SJSA1 (cell line): ENCODE measurements at regions not wholly inside any gene's neighbourhood (a gene's known extent, or its start where the extent isn't known, plus 50 kb on each side); places are given as distances from the start of the nearest gene placed in this dataset.

ENCODE experiments used
- DNase-seq, 2 experiments: peaks; one replicate each; pipeline ENCODE4 v3.0.0-alpha.2; 2015 to 2020; ENCODE audit warnings: low spot score in 2 of 2, low read depth in 1 of 2
- H3K27ac ChIP-seq: fragments of 250-450 bp; sonication (Bioruptor Pico); 2 replicates; pipeline ENCODE4 v1.5.1; 2020; ENCODE audit warnings: mild to moderate bottlenecking, moderate library complexity
- H3K27me3 ChIP-seq: fragments of 250-450 bp; sonication (Bioruptor Pico); replicated peaks from 2 replicates; pipeline ENCODE4 v1.5.1; 2020; ENCODE audit warnings: mild to moderate bottlenecking, moderate library complexity
- H3K36me3 ChIP-seq: fragments of 250-450 bp; sonication (Bioruptor Pico); 2 replicates; pipeline ENCODE4 v1.5.1; 2020; ENCODE audit warnings: mild to moderate bottlenecking
- H3K4me1 ChIP-seq: fragments of 250-450 bp; sonication (Bioruptor Pico); replicated peaks from 2 replicates; pipeline ENCODE4 v1.6.1; 2021; ENCODE audit warnings: mild to moderate bottlenecking
- H3K4me3 ChIP-seq: fragments of 250-450 bp; sonication (Bioruptor Pico); 2 replicates; pipeline ENCODE4 v1.5.1; 2020; ENCODE audit warnings: mild to moderate bottlenecking
- H3K9me3 ChIP-seq: fragments of 250-450 bp; sonication (Bioruptor Pico); replicated peaks from 2 replicates; pipeline ENCODE4 v1.5.1; 2020; ENCODE audit warnings: mild to moderate bottlenecking

DNA sequence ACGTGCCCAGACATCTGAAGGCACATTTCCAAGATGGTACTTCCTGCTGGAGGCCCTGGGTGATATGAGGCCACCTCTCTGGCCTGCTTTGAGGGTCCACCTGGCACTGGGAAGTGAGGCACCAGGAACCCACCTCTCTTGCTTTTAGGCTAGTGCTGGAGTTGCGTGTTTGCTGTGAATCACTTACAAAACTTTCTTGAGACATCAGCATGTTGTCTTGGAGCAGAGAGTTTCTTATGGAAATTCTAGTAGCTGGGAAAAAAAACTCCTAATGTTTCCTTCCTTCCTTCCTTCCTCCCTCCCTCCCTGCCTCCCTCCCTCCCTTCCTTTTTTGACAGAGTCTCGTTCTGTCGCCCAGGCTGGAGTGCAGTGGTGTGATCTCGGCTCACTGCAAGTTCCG lies 341.3 kb downstream of the MIAT start:
- H3K9me3 ChIP-seq = no peaks in the 10 kb centered on the region
- no peaks in the 10 kb centered on the region for H3K36me3 ChIP-seq
- H3K27me3 ChIP-seq = peaks cover 4% of the 10 kb centered on the region; the same call in 1 of the 2 replicates
- no peak for DNase-seq
- H3K4me3 ChIP-seq = no peak overlapping the region
- no peak overlapping the region for H3K27ac ChIP-seq
- H3K4me1 ChIP-seq = no peaks in the 10 kb centered on the region

DNA sequence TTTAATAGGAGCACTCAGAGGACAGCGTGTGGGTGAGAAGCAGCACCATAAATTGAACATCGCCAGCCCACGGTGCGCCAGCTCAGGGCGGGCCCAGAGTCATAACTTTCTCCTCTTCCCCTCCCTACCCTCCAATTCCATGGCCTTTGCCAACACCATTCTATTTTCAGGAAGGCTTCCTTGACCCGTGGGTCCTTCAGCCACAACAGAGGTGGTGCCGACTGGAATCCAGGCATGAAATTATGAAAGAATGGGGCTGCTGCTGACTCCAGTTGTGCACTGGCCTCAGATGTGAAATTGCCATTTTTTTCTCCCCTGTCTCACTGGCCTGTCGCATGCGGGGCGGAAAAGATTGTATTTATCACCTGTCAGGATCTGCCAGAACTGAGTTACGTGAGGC lies 345.9 kb downstream of the MIAT start:
- H3K4me1 ChIP-seq = no peaks in the 10 kb centered on the region
- no peak overlapping the region for H3K4me3 ChIP-seq
- H3K27ac ChIP-seq = no peak overlapping the region
- H3K27me3 ChIP-seq = peaks cover 6% of the 10 kb centered on the region; the same call in 1 of the 2 replicates
- no peaks in the 10 kb centered on the region for H3K36me3 ChIP-seq
- DNase-seq = no peak
- H3K9me3 ChIP-seq = no peaks in the 10 kb centered on the region

GRCh38 chr22:27004434-27004833 lies 347.0 kb downstream of the MIAT start:
- no peak for DNase-seq
- H3K9me3 ChIP-seq = no peaks in the 10 kb centered on the region
- peaks cover 6% of the 10 kb centered on the region; the same call in 1 of the 2 replicates for H3K27me3 ChIP-seq
- H3K27ac ChIP-seq = no peak overlapping the region
- H3K4me3 ChIP-seq = no peak overlapping the region
- H3K4me1 ChIP-seq = no peaks in the 10 kb centered on the region
- H3K36me3 ChIP-seq = no peaks in the 10 kb centered on the region

- Histone ChIP-seq H3K27ac (no peak overlapping the region), H3K27me3 (peaks cover 6% of the 10 kb centered on the region; the same call in 1 of the 2 replicates), H3K4me1 (no peaks in the 10 kb centered on the region), H3K9me3 (no peaks in the 10 kb centered on the region; the same call in 1 of the 2 replicates), H3K4me3 (no peak overlapping the region), H3K36me3 (no peaks in the 10 kb centered on the region)
- no peak for DNase-seq
Observed at GRCh38 chr22:27008454-27008853, 351.1 kb downstream of the MIAT start.

DNA sequence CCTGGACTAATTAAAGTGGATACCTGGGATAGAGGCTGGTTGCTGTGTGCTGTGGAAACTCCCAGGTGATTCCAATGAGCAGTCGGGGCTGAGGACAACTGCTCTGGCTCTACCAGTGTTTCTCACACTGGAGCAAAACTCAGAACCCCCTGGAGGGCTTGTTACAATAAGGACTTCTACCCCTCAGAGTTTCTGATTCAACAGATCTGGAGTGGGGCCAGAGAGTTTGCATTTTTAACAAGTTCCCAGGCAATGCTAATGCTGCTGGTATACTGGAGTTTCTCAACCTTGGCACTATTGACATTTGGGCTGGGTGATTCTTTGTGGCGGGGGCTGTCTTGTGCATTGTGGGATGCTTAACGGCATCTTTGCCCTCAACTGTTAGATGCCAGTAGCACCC lies 353.7 kb downstream of the MIAT start:
- Histone ChIP-seq H3K27me3 (no peaks in the 10 kb centered on the region), H3K36me3 (no peaks in the 10 kb centered on the region), H3K9me3 (no peaks in the 10 kb centered on the region; the same call in 1 of the 2 replicates), H3K4me3 (no peak overlapping the region), H3K27ac (no peak overlapping the region), H3K4me1 (no peaks in the 10 kb centered on the region)
- DNase-seq = no peak

DNA sequence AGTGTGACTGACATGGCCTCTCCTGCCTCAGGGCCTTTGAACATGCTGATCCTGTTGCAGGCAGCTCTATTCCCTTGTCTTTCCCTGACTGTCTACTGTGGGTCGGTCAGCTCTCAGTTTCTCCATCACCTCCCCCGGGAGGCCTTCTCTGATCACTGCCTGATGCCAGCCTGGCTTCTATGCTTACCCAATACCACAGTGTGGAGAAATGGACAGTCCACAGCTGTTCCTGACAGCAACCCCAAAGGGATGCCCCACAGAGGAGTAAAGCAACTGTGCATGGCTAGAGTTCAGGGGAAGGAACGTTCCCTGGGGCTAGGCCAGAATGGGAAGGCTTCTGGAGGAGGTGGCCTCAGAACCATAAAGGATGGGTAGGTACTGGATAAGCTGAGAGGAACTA lies 354.3 kb downstream of the MIAT start:
- no peak overlapping the region for H3K27ac ChIP-seq
- no peaks in the 10 kb centered on the region for H3K36me3 ChIP-seq
- no peak for DNase-seq
- H3K4me1 ChIP-seq = no peaks in the 10 kb centered on the region
- no peak overlapping the region for H3K4me3 ChIP-seq
- H3K9me3 ChIP-seq = no peaks in the 10 kb centered on the region; the same call in 1 of the 2 replicates
- H3K27me3 ChIP-seq = no peaks in the 10 kb centered on the region

DNA sequence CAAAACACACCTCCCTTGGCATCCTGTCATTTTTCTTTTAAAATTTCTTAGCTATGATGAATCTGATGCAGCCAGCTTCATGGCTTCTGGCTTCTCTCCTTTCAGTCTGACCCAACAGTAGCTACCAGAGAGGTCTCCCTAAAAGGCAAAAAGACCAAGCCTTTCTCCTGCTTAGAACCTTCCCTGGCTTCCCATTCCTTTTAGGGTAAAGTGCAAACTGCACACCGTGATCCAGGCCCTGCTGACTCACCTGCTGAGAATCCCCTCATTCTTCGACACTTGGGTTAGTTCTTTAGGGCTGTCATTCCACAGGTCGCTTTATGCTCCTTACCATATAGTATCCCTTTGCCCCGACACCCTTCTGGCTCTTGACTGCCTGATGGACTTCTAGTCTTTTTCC lies 362.4 kb downstream of the MIAT start:
- Histone ChIP-seq H3K27me3 (no peaks in the 10 kb centered on the region), H3K4me3 (no peak overlapping the region), H3K4me1 (peaks cover 6% of the 10 kb centered on the region), H3K27ac (no peak overlapping the region), H3K36me3 (no peaks in the 10 kb centered on the region), H3K9me3 (no peaks in the 10 kb centered on the region)
- peak in 1 of 2 experiments; percentile 14 for DNase-seq

- Histone ChIP-seq H3K27ac (no peak overlapping the region), H3K27me3 (no peaks in the 10 kb centered on the region), H3K4me1 (peaks cover 6% of the 10 kb centered on the region), H3K36me3 (no peaks in the 10 kb centered on the region), H3K9me3 (no peaks in the 10 kb centered on the region), H3K4me3 (no peak overlapping the region)
- DNase-seq = no peak
Observed at GRCh38 chr22:27022274-27022895, 365.0 kb downstream of the MIAT start.

DNA sequence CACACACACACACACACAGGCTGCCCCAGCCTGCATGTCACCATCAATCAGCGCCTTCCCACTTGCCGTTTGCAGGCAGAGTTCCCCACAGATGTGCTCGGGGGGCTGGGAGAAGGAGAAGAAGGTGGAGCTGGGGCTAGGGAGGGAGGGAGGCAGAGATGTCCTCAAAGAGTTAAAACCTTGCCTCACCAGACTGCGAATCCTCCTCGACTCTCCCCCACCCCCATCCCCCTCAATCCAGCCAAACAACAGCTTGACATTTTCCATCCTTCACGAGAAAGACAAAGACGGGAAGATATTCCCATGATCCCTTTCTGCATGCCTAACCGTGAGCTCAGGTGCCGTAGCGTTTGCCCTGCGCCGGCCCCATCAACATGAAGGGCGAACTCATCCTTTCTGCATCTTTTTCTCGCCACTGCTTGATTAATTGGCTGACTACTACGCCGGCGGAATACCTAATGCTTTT lies 365.5 kb downstream of the MIAT start:
- Histone ChIP-seq H3K27ac (no peak overlapping the region), H3K9me3 (no peaks in the 10 kb centered on the region), H3K27me3 (no peaks in the 10 kb centered on the region), H3K4me3 (no peak overlapping the region), H3K4me1 (peaks cover 6% of the 10 kb centered on the region), H3K36me3 (no peaks in the 10 kb centered on the region)
- DNase-seq = no peak

- Histone ChIP-seq H3K4me3 (no peak overlapping the region), H3K27me3 (no peaks in the 10 kb centered on the region), H3K9me3 (no peaks in the 10 kb centered on the region), H3K36me3 (no peaks in the 10 kb centered on the region), H3K27ac (no peak overlapping the region), H3K4me1 (peaks cover 6% of the 10 kb centered on the region)
- no peak for DNase-seq
Observed at GRCh38 chr22:27023591-27023990, 366.2 kb downstream of the MIAT start.

DNA sequence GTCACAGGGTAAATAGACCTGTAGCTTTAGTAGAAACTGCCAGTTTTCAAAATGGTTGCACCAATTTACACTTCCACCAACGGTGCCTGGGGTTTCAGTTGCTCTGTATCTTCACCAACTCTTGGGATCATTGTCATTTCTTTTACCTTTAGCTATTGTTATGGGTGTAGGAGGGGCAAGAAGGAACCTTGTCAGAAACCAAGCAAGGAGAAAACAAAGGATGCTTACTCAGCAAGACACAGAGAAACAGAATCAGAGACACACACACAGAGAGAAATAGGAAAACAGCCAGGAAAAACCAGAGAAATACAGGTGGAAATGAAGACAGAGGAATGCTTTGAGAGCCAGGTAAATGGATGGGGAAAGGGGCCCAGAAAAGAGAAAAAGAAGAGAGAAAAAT lies 367.6 kb downstream of the MIAT start:
- no peak overlapping the region for H3K4me3 ChIP-seq
- no peaks in the 10 kb centered on the region for H3K36me3 ChIP-seq
- no peaks in the 10 kb centered on the region for H3K9me3 ChIP-seq
- no peaks in the 10 kb centered on the region for H3K27me3 ChIP-seq
- no peak overlapping the region for H3K27ac ChIP-seq
- no peak for DNase-seq
- peaks cover 4% of the 10 kb centered on the region for H3K4me1 ChIP-seq

DNA sequence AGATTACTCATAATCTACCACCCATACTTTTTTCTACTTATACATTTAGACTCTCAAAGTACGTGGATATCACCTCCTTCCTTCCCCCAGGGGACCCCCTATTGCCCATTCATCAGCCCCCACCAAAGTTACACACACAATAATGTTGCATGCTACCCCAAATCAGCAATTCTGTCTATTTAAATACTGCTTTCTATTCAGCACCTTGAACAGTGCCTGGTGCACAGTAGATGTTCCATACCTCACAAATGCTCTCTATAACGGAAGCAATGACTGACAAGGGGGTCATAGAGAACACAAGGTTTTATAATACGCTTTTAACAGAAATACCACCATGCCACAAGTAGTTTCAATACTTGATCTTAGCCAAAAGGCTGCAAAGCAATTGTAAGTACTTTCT lies 370.7 kb downstream of the MIAT start:
- Histone ChIP-seq H3K36me3 (no peaks in the 10 kb centered on the region), H3K4me3 (no peak overlapping the region), H3K9me3 (no peaks in the 10 kb centered on the region), H3K4me1 (no peaks in the 10 kb centered on the region; the same call in 1 of the 2 replicates), H3K27ac (no peak overlapping the region), H3K27me3 (no peaks in the 10 kb centered on the region)
- no peak for DNase-seq

GRCh38 chr22:27029584-27030130 lies 372.3 kb downstream of the MIAT start:
- Histone ChIP-seq H3K4me3 (no peak overlapping the region), H3K27me3 (no peaks in the 10 kb centered on the region), H3K9me3 (no peaks in the 10 kb centered on the region), H3K4me1 (no peaks in the 10 kb centered on the region; the same call in 1 of the 2 replicates), H3K36me3 (no peaks in the 10 kb centered on the region), H3K27ac (no peak overlapping the region)
- no peak for DNase-seq

DNA sequence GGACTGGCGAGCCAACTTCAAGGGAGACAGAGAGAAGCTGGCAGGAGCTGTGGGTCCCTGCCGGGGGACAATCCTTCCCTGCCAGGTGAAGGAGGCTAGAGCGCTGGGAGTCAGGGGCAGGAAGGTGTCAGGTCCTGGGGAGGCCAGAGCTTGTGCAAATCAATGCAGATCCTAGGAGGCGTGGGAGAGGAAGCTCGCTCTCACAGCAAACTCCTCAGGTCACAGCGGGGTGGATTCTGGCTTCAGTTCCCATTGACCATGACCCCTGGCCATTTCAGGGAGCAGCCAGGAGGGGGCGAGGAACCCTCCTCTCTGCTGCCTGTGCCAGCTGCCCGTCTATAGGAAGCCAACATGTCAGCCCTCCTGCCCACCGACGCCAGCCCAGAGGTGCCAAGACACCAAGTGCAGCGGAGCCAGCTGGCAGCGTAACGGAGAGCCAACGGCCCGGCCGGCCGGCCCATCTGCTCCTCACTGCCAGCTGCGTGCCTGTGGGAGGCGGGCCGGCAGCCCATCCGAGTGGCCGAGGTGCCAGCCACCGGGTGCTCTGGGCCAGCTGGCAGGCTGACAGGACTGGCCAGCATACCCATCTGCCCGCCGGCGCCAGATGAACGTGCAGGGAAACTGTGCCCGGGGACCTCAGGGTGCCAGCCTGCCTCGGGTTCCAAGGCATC lies 374.8 kb downstream of the MIAT start:
- Histone ChIP-seq H3K36me3 (no peaks in the 10 kb centered on the region), H3K27me3 (peaks cover 3% of the 10 kb centered on the region; the same call in 1 of the 2 replicates)
- peak in 1 of 2 experiments; percentile 21 for DNase-seq

More for the DNA sequence above, 374.8 kb downstream of the MIAT start:
- Histone ChIP-seq H3K9me3 (no peaks in the 10 kb centered on the region), H3K27ac (no peak overlapping the region), H3K4me3 (no peak overlapping the region), H3K4me1 (no peaks in the 10 kb centered on the region; the same call in 1 of the 2 replicates)
